ENCODE measurements at regions not wholly inside any gene's neighbourhood (a gene's known extent, or its start where the extent isn't known, plus 50 kb on each side); places are given as distances from the start of the nearest gene placed in this dataset.

- no peak overlapping the region for H3K27ac ChIP-seq
- no peak overlapping the region for H3K4me2 ChIP-seq
- H4K20me1 ChIP-seq (ENCODE audit: low read depth): no peaks in the 10 kb centered on the region
- H3K9me3 ChIP-seq (ENCODE audit: low read depth): no peaks in the 10 kb centered on the region
- H3K36me3 ChIP-seq: no peaks in the 10 kb centered on the region
- H3K79me2 ChIP-seq (ENCODE audit: low read depth): no peaks in the 10 kb centered on the region
- Mint-ChIP-seq H3K4me3 (no peak overlapping the region), H3K36me3 (no peaks in the 10 kb centered on the region), H3K9me3 (no peaks in the 10 kb centered on the region), H3K27ac (no peak overlapping the region), H3K4me1 (no peaks in the 10 kb centered on the region), H3K27me3 (ENCODE audit: insufficient read depth, low read depth) (peaks cover 22% of the 10 kb centered on the region)
- no peaks in the 10 kb centered on the region for H3K4me1 ChIP-seq
- TF ChIP-seq CTCF (IDR thresholded peaks at IDR 0.05) (no peak), EZH2phosphoT487 (IDR thresholded peaks at IDR 0.05) (no peak), EZH2 (IDR thresholded peaks at IDR 0.05) (no peak)
- H3K4me3 ChIP-seq: no peak overlapping the region
- H3K9ac ChIP-seq: no peak overlapping the region
- DNase-seq (ENCODE audit: low spot score): no peak
- H2AFZ ChIP-seq (replicated peaks): no peak overlapping the region
- no peaks in the 10 kb centered on the region for H3F3A ChIP-seq (ENCODE audit: low read depth)
- H3K27me3 ChIP-seq: no peaks in the 10 kb centered on the region
Observed at GRCh38 chr10:123570898-123571515, 95.1 kb upstream of the GPR26 start.

GRCh38 chr10:123571978-123572377 is 94.2 kb upstream of the GPR26 start:
- Mint-ChIP-seq H3K36me3 (no peaks in the 10 kb centered on the region), H3K27ac (peak overlapping the region; percentile 54), H3K27me3 (ENCODE audit: insufficient read depth, low read depth) (peaks cover 24% of the 10 kb centered on the region), H3K4me3 (no peak overlapping the region), H3K4me1 (no peaks in the 10 kb centered on the region), H3K9me3 (no peaks in the 10 kb centered on the region)
- H3K36me3 ChIP-seq: no peaks in the 10 kb centered on the region
- TF ChIP-seq EZH2 (IDR thresholded peaks at IDR 0.05) (no peak), CTCF (IDR thresholded peaks at IDR 0.05) (no peak), EZH2phosphoT487 (IDR thresholded peaks at IDR 0.05) (no peak)
- H3K27ac ChIP-seq: no peak overlapping the region
- H3F3A ChIP-seq (ENCODE audit: low read depth): no peaks in the 10 kb centered on the region
- H3K9me3 ChIP-seq (ENCODE audit: low read depth): no peaks in the 10 kb centered on the region
- H3K4me2 ChIP-seq: no peak overlapping the region
- no peaks in the 10 kb centered on the region for H4K20me1 ChIP-seq (ENCODE audit: low read depth)
- no peak overlapping the region for H3K9ac ChIP-seq
- DNase-seq (ENCODE audit: low spot score): no peak
- H3K4me1 ChIP-seq: no peaks in the 10 kb centered on the region
- H3K27me3 ChIP-seq: no peaks in the 10 kb centered on the region
- no peak overlapping the region for H3K4me3 ChIP-seq
- no peak overlapping the region for H2AFZ ChIP-seq (replicated peaks)
- no peaks in the 10 kb centered on the region for H3K79me2 ChIP-seq (ENCODE audit: low read depth)

- Histone ChIP-seq H4K20me1 (ENCODE audit: low read depth) (no peaks in the 10 kb centered on the region), H3K4me3 (no peak overlapping the region), H3K4me2 (no peak overlapping the region), H2AFZ (replicated peaks) (no peak overlapping the region), H3K9me3 (ENCODE audit: low read depth) (no peaks in the 10 kb centered on the region), H3K79me2 (ENCODE audit: low read depth) (no peaks in the 10 kb centered on the region), H3K27me3 (no peaks in the 10 kb centered on the region), H3K27ac (no peak overlapping the region), H3K9ac (no peak overlapping the region), H3K4me1 (no peaks in the 10 kb centered on the region), H3F3A (ENCODE audit: low read depth) (no peaks in the 10 kb centered on the region), H3K36me3 (no peaks in the 10 kb centered on the region)
- Mint-ChIP-seq H3K27me3 (ENCODE audit: insufficient read depth, low read depth) (peaks cover 21% of the 10 kb centered on the region), H3K9me3 (no peaks in the 10 kb centered on the region), H3K36me3 (no peaks in the 10 kb centered on the region), H3K4me1 (no peaks in the 10 kb centered on the region), H3K4me3 (no peak overlapping the region), H3K27ac (no peak overlapping the region)
- TF ChIP-seq CTCF (IDR thresholded peaks at IDR 0.05): peak; percentile 81
- TF ChIP-seq EZH2 (IDR thresholded peaks at IDR 0.05): no peak
- peak; percentile 80 for DNase-seq (ENCODE audit: low spot score)
Observed at GRCh38 chr10:123573236-123574108, 92.7 kb upstream of the GPR26 start.

All from neural progenitor cell (in vitro differentiated cells).